ENCODE measurements at regions not wholly inside any gene's neighbourhood (a gene's known extent, or its start where the extent isn't known, plus 50 kb on each side); places are given as distances from the start of the nearest gene placed in this dataset.

- TF ChIP-seq POLR2A (IDR thresholded peaks at IDR 0.05) (no peak), CTCF (IDR thresholded peaks at IDR 0.05) (no peak)
These were observed 65.7 kb upstream of the LMO1 start for GRCh38 chr11:8329336-8329735.
